Sciatic nerve (tissue), 2 donors: ENCODE measurements at regions not wholly inside any gene's neighbourhood (a gene's known extent, or its start where the extent isn't known, plus 50 kb on each side); places are given as distances from the start of the nearest gene placed in this dataset.

Experiments
- ATAC-seq: fragments of 200-7000 bp; cut with Tn5 transposase; one replicate; pipeline ENCODE4 v1.9.1; 2020; ENCODE audit warnings: mild to moderate bottlenecking, moderate library complexity
- DNase-seq: peaks from one replicate; pipeline ENCODE4 v3.0.0-alpha.2; 2020; ENCODE audit warnings: low spot score
- intact Hi-C: fragments of 100-400 bp; cut with DNase I; formaldehyde crosslinking; loops from one replicate; pipeline ENCODE4 v1.14.2; 2022
- donor health status: DM: no; HTN: no; CAD: no.
- donor health status: DM: no; HTN: no; CAD: no.

- intact Hi-C loops = no loop called here
- DNase-seq (peak; percentile 12), ATAC-seq (no peak)
Observed at GRCh38 chr18:78721981-78722380, 257.6 kb upstream of the SALL3 start.

GRCh38 chr18:78722386-78722785 is 257.2 kb upstream of the SALL3 start:
- ATAC-seq (no peak), DNase-seq (peak; percentile 1)
- intact Hi-C loops = no loop called here

GRCh38 chr18:78722929-78723710 is 256.5 kb upstream of the SALL3 start:
- intact Hi-C loops = no loop called here

GRCh38 chr18:78724214-78724914 is 255.3 kb upstream of the SALL3 start:
- DNase-seq = peak; percentile 28
- no peak for ATAC-seq
- intact Hi-C loops = no loop called here

More at GRCh38 chr18:78722929-78723710, 256.5 kb upstream of the SALL3 start:
- DNase-seq = peak; percentile 19
- no peak for ATAC-seq

- intact Hi-C loops = no loop called here
- peak; percentile 30 for DNase-seq
- no peak for ATAC-seq
Observed at GRCh38 chr18:78725426-78725825, 254.2 kb upstream of the SALL3 start.

GRCh38 chr18:78726326-78727056 is 253.1 kb upstream of the SALL3 start:
- intact Hi-C loops = no loop called here
- DNase-seq = peak; percentile 37
- no peak for ATAC-seq

- DNase-seq = peak; percentile 30
Observed at GRCh38 chr18:78727057-78727739, 252.4 kb upstream of the SALL3 start.

GRCh38 chr18:78727877-78728783 is 251.5 kb upstream of the SALL3 start:
- peak; percentile 39 for DNase-seq
- intact Hi-C loops = no loop called here
- no peak for ATAC-seq

More at GRCh38 chr18:78727057-78727739, 252.4 kb upstream of the SALL3 start:
- intact Hi-C loops = no loop called here
- ATAC-seq = no peak

- ATAC-seq (no peak), DNase-seq (peak; percentile 38)
- intact Hi-C loops = no loop called here
Observed at GRCh38 chr18:78728784-78729467, 250.7 kb upstream of the SALL3 start.

- DNase-seq (peak; percentile 35), ATAC-seq (no peak)
- intact Hi-C loops = no loop called here
Observed at GRCh38 chr18:78730546-78730945, 249.1 kb upstream of the SALL3 start.

- intact Hi-C loops = no loop called here
- peak; percentile 19 for DNase-seq
- ATAC-seq = no peak
Observed at GRCh38 chr18:78731016-78731397, 248.6 kb upstream of the SALL3 start.

GRCh38 chr18:78731398-78732032 is 248.1 kb upstream of the SALL3 start:
- intact Hi-C loops = no loop called here
- no peak for ATAC-seq

GRCh38 chr18:78732273-78733210 is 247.1 kb upstream of the SALL3 start:
- DNase-seq (peak; percentile 45), ATAC-seq (no peak)
- intact Hi-C loops = no loop called here

More at GRCh38 chr18:78731398-78732032, 248.1 kb upstream of the SALL3 start:
- peak; percentile 41 for DNase-seq

GRCh38 chr18:78733762-78734613 is 245.6 kb upstream of the SALL3 start:
- intact Hi-C loops = no loop called here
- DNase-seq = peak; percentile 41
- ATAC-seq = no peak

GRCh38 chr18:78734614-78734945 is 245.0 kb upstream of the SALL3 start:
- ATAC-seq (no peak), DNase-seq (no peak)
- intact Hi-C loops = no loop called here
